Activated CD4-positive, alpha-beta T cell treated with anti-CD3 and anti-CD28 coated beads, Interleukin-2, Interleukin-4, amounts not matched to agents 100 ng/mL and 50 ng/mL, durations not matched to agents 16 hours and 8 hours (primary cell): ENCODE measurements at regions not wholly inside any gene's neighbourhood (a gene's known extent, or its start where the extent isn't known, plus 50 kb on each side); places are given as distances from the start of the nearest gene placed in this dataset.

Experiments
- DNase-seq: peaks from one replicate; pipeline ENCODE4 v3.0.0-alpha.2; 2020; ENCODE audit warnings: low spot score

- DNase-seq, result no peak
Measured at GRCh38 chr11:22491555-22492225, 133.9 kb downstream of the FANCF start.

GRCh38 chr11:22479971-22480720 is 142.0 kb downstream of the SLC17A6 start:
- DNase-seq, result no peak

GRCh38 chr11:22479208-22479607 is 141.0 kb downstream of the SLC17A6 start:
- no peak for DNase-seq

GRCh38 chr11:22478169-22478568 is 140.0 kb downstream of the SLC17A6 start:
- DNase-seq, result no peak

GRCh38 chr11:22477312-22477711 is 139.1 kb downstream of the SLC17A6 start:
- DNase-seq, result no peak

DNA sequence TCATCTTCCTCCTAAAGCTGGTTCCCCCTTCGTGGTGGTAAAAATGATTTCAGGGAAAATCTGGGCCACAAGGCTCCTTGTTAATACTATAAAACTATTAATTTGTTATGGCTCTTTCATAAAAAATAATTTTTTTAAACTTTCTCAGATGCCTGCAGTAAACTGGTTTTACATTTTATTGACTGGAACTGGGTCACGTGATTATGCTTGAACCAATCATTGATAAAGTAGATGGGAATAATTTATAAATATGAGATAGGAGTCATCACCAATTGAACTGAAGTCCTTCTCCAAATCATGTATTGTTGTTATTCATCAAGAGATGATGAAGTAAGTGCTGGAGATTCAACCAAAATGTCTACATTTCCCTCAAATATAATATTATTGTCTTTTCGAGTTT is 138.4 kb downstream of the SLC17A6 start:
- no peak for DNase-seq

DNA sequence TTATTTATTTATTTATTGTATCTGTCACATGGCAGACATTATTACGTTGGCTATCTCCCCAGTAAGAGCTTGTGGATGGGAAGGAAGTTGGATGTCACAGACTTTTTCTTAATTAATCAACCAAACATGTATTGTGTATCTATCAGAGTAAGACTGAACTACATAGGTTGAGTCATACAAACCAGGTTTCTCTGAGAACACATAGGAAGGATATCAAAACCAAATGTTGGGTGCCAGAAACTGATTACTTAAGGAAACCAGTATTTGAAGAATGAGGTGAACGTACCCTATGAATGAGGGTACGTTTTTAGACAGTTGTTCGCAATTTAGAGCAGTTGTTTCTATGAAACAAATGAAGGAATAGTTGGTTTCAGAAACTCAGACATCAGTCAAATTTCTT is 136.4 kb downstream of the SLC17A6 start:
- DNase-seq, result no peak

GRCh38 chr11:22473586-22473985 is 135.4 kb downstream of the SLC17A6 start:
- no peak for DNase-seq

DNA sequence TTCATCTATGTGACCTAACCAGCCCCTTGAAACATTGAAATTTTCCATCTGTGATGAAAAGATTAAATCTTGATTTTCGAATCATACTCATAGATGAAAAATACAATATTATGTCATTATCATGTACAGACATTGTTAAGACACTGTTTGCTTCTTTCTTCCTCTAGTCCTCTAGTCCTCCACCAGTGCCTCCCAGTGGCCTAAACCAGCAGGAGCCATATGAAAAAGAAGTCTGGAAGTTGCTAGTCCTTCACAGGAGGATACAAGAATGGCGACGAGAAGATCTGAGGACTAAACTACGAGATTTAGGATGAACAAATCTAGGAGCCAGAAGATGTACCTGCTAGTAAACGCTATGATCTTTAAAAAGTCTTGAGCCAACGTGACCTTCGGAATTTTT is 134.1 kb downstream of the SLC17A6 start:
- DNase-seq, result no peak

- DNase-seq, result no peak
Measured at GRCh38 chr11:22471385-22471784, 133.2 kb downstream of the SLC17A6 start.

DNA sequence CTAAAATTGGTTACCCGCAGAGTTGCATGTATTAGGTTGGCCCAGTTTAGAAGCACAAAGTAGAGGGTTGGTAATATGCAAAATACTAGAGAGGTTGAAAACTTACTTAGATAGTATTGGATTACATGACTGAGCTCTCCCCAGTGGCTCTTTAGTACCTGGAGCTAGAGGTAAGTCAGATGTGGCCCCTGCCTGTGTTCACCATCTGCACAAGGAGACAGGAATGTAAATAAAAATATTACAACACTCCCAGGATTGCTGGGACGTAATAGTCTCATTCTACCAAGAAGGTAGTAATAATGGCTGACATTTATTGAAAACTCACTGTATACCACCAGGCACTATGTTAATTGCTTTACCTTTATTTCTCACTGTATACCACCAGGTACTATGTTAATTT is 129.6 kb downstream of the SLC17A6 start:
- no peak for DNase-seq

GRCh38 chr11:22467248-22467647 is 129.1 kb downstream of the SLC17A6 start:
- no peak for DNase-seq

- no peak for DNase-seq
Measured at GRCh38 chr11:22466809-22467208, 128.6 kb downstream of the SLC17A6 start.

GRCh38 chr11:22466351-22466750 is 128.2 kb downstream of the SLC17A6 start:
- no peak for DNase-seq

- DNase-seq, result no peak
Measured at GRCh38 chr11:22465620-22466019, 127.4 kb downstream of the SLC17A6 start.

- no peak for DNase-seq
Measured at GRCh38 chr11:22461626-22462025, 123.4 kb downstream of the SLC17A6 start.

GRCh38 chr11:22460181-22460580 is 122.0 kb downstream of the SLC17A6 start:
- no peak for DNase-seq

- DNase-seq, result no peak
Measured at GRCh38 chr11:22459048-22459447, 120.9 kb downstream of the SLC17A6 start.

- no peak for DNase-seq
Measured at GRCh38 chr11:22458161-22458560, 120.0 kb downstream of the SLC17A6 start.

- no peak for DNase-seq
Measured at GRCh38 chr11:22456993-22457762, 119.0 kb downstream of the SLC17A6 start.

DNA sequence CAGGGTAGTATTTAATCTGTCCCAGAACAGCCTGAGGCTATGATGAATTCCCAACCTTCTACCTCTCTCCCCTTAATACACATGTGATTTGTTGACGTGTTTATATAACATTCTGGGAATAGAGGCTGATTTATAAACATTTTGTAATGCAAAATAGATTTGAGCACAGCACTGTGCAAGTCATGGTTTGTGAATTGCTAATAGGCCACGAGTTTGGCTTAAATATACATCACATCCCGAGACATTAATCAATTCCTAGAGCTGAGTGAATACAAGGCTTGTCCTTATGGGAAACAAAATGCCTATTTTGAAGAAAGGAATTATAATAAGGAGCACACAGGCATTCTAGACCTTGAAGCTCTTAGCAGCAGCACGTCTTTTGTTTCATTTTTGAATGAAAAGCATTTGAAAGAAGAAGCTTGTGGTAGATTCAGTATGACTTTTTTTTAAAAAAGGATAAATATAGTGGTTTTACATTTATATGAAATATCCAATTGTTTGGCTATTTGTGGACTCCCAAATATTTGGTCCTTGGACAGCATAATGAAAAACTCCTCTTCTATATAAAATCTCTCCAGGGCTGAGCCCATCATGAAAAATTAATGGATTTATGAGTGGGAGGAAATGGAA is 116.4 kb downstream of the SLC17A6 start:
- DNase-seq, result no peak

GRCh38 chr11:22449441-22449840 is 111.3 kb downstream of the SLC17A6 start:
- no peak for DNase-seq

GRCh38 chr11:22444076-22444475 is 105.9 kb downstream of the SLC17A6 start:
- DNase-seq, result no peak
